Spleen (tissue), 11 donors: ENCODE measurements at regions not wholly inside any gene's neighbourhood (a gene's known extent, or its start where the extent isn't known, plus 50 kb on each side); places are given as distances from the start of the nearest gene placed in this dataset.

Experiments
- DNase-seq: peaks from one replicate; pipeline ENCODE4 v3.0.0-alpha.2; 2020
- H3K27ac ChIP-seq, 8 donors: fragments of 200-600 bp; sonication (generic) in 7 of 8; 1 replicate in 4 of 8; 2 replicates in 4 of 8; pipeline versions ENCODE4 v1.5.0 to v1.8.0; 2016 to 2021; ENCODE audit warnings: inconsistent platforms in 4 of 8, mild to moderate bottlenecking in 4 of 8, moderate library complexity in 1 of 8
- H3K27me3 ChIP-seq, 7 donors: fragments of 200-600 bp; sonication (generic) in 6 of 7; replicated peaks in 1 of 7; 1 replicate in 4 of 7; 2 replicates in 3 of 7; pipeline versions ENCODE4 v1.5.0 to v1.8.0; 2016 to 2021; ENCODE audit warnings: inconsistent platforms in 3 of 7, mild to moderate bottlenecking in 1 of 7
- H3K36me3 ChIP-seq, 6 donors: fragments of 200-600 bp; sonication (generic) in 5 of 6; 1 replicate in 4 of 6; 2 replicates in 2 of 6; pipeline versions ENCODE4 v1.5.0 to v1.8.0; 2016 to 2021; ENCODE audit warnings: inconsistent platforms in 2 of 6
- H3K4me1 ChIP-seq, 6 donors: fragments of 200-600 bp; sonication (generic) in 5 of 6; 1 replicate in 3 of 6; 2 replicates in 3 of 6; pipeline versions ENCODE4 v1.5.0 to v1.8.0; 2016 to 2021; ENCODE audit warnings: inconsistent platforms in 3 of 6
- H3K4me3 ChIP-seq, 8 donors: fragments of 200-600 bp; sonication (generic) in 7 of 8; 1 replicate in 4 of 8; 2 replicates in 4 of 8; pipeline versions ENCODE4 v1.5.0 to v1.8.0; 2016 to 2021; ENCODE audit warnings: inconsistent platforms in 4 of 8, mild to moderate bottlenecking in 4 of 8, moderate library complexity in 2 of 8
- H3K9me3 ChIP-seq, 8 donors: fragments of 200-600 bp; sonication (generic) in 7 of 8; 1 replicate in 4 of 8; 2 replicates in 4 of 8; pipeline versions ENCODE4 v1.5.0 to v1.8.0; 2016 to 2021; ENCODE audit warnings: inconsistent platforms in 4 of 8
- POLR2A ChIP-seq, 3 donors: fragments of 450-650 bp; IDR thresholded peaks; one replicate each; pipeline ENCODE4 v1.5.1; 2017; ENCODE audit warnings: antibody characterized with exemption in 3 of 3, mild to moderate bottlenecking in 1 of 3
- POLR2AphosphoS5 ChIP-seq, 3 donors: sonication (generic); formaldehyde crosslinking; IDR thresholded peaks; one replicate each; pipeline ENCODE4 v1.5.1; 2017; ENCODE audit warnings: antibody characterized with exemption in 3 of 3
- WGBS, 5 donors: extraction: QIAGEN DNeasy Blood & Tissue Kit in 3 of 5; methylation state at CpG; one replicate each; pipeline versions ENCODE4 v1.1.5 to v1.1.7; 2013 to 2018; 5-methylcytosine and 5-hydroxymethylcytosine counted together
- intact Hi-C: fragments of 100-400 bp; cut with DNase I; formaldehyde crosslinking; loops from one replicate; pipeline ENCODE4 v1.15.0; 2023; ENCODE audit warnings: low total_unique reads
- TF ChIP-seq, protein P1 (sequence below), 11 experiments: fragments of 200-600 bp in 7 of 11; fragments of 450-650 bp in 4 of 11; sonication (generic) in 4 of 11; IDR thresholded peaks in 8 of 11; conservative IDR thresholded peaks in 3 of 11; 1 replicate in 7 of 11; 2 replicates in 4 of 11; pipeline versions ENCODE4 v1.4.0 to v1.8.0; 2016 to 2021; ENCODE audit warnings: antibody characterized with exemption in 11 of 11, inconsistent platforms in 4 of 11, mild to moderate bottlenecking in 1 of 11
- donor health status: healthy with polysubstance abuse.
- donor health status: DM: no; HTN: no; CAD: no; lungs with moderate emphysema.
- donor health status: DM: no; HTN: no; CAD: no.
- donor health status: Bipolar disorder and iron deficiency.
- donor health status: healthy.
- donor health status: DM: no; HTN: no; CAD: no.
- donor health status: DM: yes; HTN: yes; CAD: no.

GRCh38 chr1:163973586-163973985 lies 585.4 kb upstream of the PBX1 start:
- H3K27me3 ChIP-seq = no peaks in the 10 kb centered on the region
- intact Hi-C loops = no loop called here
- H3K27ac ChIP-seq = no peak overlapping the region
- H3K9me3 ChIP-seq = peaks cover 0 to 7% (median 3%) of the 10 kb centered on the region in 8 donors
- no peaks in the 10 kb centered on the region for H3K4me1 ChIP-seq
- TF ChIP-seq POLR2AphosphoS5 (IDR thresholded peaks at IDR 0.05) = no peak
- TF ChIP-seq, protein P1, sequence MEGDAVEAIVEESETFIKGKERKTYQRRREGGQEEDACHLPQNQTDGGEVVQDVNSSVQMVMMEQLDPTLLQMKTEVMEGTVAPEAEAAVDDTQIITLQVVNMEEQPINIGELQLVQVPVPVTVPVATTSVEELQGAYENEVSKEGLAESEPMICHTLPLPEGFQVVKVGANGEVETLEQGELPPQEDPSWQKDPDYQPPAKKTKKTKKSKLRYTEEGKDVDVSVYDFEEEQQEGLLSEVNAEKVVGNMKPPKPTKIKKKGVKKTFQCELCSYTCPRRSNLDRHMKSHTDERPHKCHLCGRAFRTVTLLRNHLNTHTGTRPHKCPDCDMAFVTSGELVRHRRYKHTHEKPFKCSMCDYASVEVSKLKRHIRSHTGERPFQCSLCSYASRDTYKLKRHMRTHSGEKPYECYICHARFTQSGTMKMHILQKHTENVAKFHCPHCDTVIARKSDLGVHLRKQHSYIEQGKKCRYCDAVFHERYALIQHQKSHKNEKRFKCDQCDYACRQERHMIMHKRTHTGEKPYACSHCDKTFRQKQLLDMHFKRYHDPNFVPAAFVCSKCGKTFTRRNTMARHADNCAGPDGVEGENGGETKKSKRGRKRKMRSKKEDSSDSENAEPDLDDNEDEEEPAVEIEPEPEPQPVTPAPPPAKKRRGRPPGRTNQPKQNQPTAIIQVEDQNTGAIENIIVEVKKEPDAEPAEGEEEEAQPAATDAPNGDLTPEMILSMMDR (IDR thresholded peaks at IDR 0.05 in 8 of 11, conservative IDR thresholded peaks at IDR 0.05 in 3 of 11) = no peak
- no peak for TF ChIP-seq POLR2A (IDR thresholded peaks at IDR 0.05)
- H3K36me3 ChIP-seq = no peaks in the 10 kb centered on the region
- no peak for DNase-seq
- no peak overlapping the region for H3K4me3 ChIP-seq

GRCh38 chr1:163974120-163974519 lies 584.9 kb upstream of the PBX1 start:
- peaks cover 0 to 5% (median under 1%) of the 10 kb centered on the region in 8 donors for H3K9me3 ChIP-seq

GRCh38 chr1:163980394-163980793 lies 578.6 kb upstream of the PBX1 start:
- TF ChIP-seq, protein P1 (IDR thresholded peaks at IDR 0.05 in 8 of 11, conservative IDR thresholded peaks at IDR 0.05 in 3 of 11) = no peak
- TF ChIP-seq POLR2A (IDR thresholded peaks at IDR 0.05) (no peak), POLR2AphosphoS5 (IDR thresholded peaks at IDR 0.05) (no peak)
- WGBS, 5 donors = 47 to 65% (median 63%) methylated on average over 1 of the region's 1 CpG
- intact Hi-C loops = no loop called here

More at GRCh38 chr1:163974120-163974519, 584.9 kb upstream of the PBX1 start:
- Histone ChIP-seq H3K4me1 (no peaks in the 10 kb centered on the region), H3K4me3 (no peak overlapping the region), H3K36me3 (no peaks in the 10 kb centered on the region), H3K27ac (no peak overlapping the region), H3K27me3 (no peaks in the 10 kb centered on the region)
- TF ChIP-seq POLR2A (IDR thresholded peaks at IDR 0.05) (no peak), POLR2AphosphoS5 (IDR thresholded peaks at IDR 0.05) (no peak)
- TF ChIP-seq, protein P1 (IDR thresholded peaks at IDR 0.05 in 8 of 11, conservative IDR thresholded peaks at IDR 0.05 in 3 of 11) = no peak
- intact Hi-C loops = no loop called here
- DNase-seq = no peak
- WGBS, 5 donors = 72 to 91% (median 86%) methylated on average over 2 of the region's 2 CpGs

GRCh38 chr1:163981500-163982030 lies 577.4 kb upstream of the PBX1 start:
- DNase-seq = no peak
- no peaks in the 10 kb centered on the region for H3K27me3 ChIP-seq
- no peaks in the 10 kb centered on the region for H3K9me3 ChIP-seq
- H3K4me1 ChIP-seq = no peaks in the 10 kb centered on the region
- intact Hi-C loops = no loop called here
- H3K27ac ChIP-seq = no peak overlapping the region
- H3K4me3 ChIP-seq = no peak overlapping the region
- H3K36me3 ChIP-seq = no peaks in the 10 kb centered on the region
- TF ChIP-seq POLR2AphosphoS5 (IDR thresholded peaks at IDR 0.05) (no peak), POLR2A (IDR thresholded peaks at IDR 0.05) (no peak)
- TF ChIP-seq, protein P1 (IDR thresholded peaks at IDR 0.05 in 8 of 11, conservative IDR thresholded peaks at IDR 0.05 in 3 of 11) = no peak
- 76 to 86% (median 78%) methylated on average over 2 of the region's 2 CpGs for WGBS, 5 donors

More at GRCh38 chr1:163980394-163980793, 578.6 kb upstream of the PBX1 start:
- Histone ChIP-seq H3K36me3 (no peaks in the 10 kb centered on the region), H3K9me3 (peaks cover 0 to 2% (median 0%) of the 10 kb centered on the region in 8 donors), H3K27ac (no peak overlapping the region), H3K4me1 (no peaks in the 10 kb centered on the region), H3K4me3 (no peak overlapping the region), H3K27me3 (no peaks in the 10 kb centered on the region)
- no peak for DNase-seq
